GM23248 (cell line): ENCODE measurements at regions not wholly inside any gene's neighbourhood (a gene's known extent, or its start where the extent isn't known, plus 50 kb on each side); places are given as distances from the start of the nearest gene placed in this dataset.

Experiments
- DNase-seq: peaks from one replicate; pipeline ENCODE4 v3.0.0-alpha.2; 2015
- H2AFZ ChIP-seq: fragments of 200-600 bp; sonication (generic); 2 replicates; pipeline ENCODE4 v1.6.1; 2016; ENCODE audit warnings: antibody characterized with exemption
- H3F3A ChIP-seq: fragments of 200-600 bp; sonication (generic); 2 replicates; pipeline ENCODE4 v1.6.1; 2016; ENCODE audit warnings: mild to moderate bottlenecking, antibody characterized with exemption, mixed run types; ENCODE audit not compliant: insufficient read depth
- H3K27ac ChIP-seq: fragments of 200-600 bp; sonication (generic); 2 replicates; pipeline ENCODE4 v1.5.1; 2016; ENCODE audit warnings: mild to moderate bottlenecking
- H3K27me3 ChIP-seq: fragments of 200-600 bp; sonication (generic); replicated peaks from 2 replicates; pipeline ENCODE4 v1.6.1; 2016; ENCODE audit warnings: mild to moderate bottlenecking; ENCODE audit not compliant: insufficient read depth
- H3K36me3 ChIP-seq: fragments of 200-600 bp; sonication (generic); 2 replicates; pipeline ENCODE4 v1.6.1; 2016; ENCODE audit warnings: low read depth, mild to moderate bottlenecking
- H3K4me1 ChIP-seq: fragments of 200-600 bp; sonication (generic); 2 replicates; pipeline ENCODE4 v1.6.1; 2016; ENCODE audit warnings: mild to moderate bottlenecking; ENCODE audit not compliant: insufficient read depth
- H3K4me2 ChIP-seq: fragments of 200-600 bp; sonication (generic); one replicate; pipeline ENCODE4 v1.6.1; 2016; ENCODE audit warnings: mild to moderate bottlenecking; ENCODE audit not compliant: unreplicated experiment
- H3K4me3 ChIP-seq: fragments of 200-600 bp; sonication (generic); 2 replicates; pipeline ENCODE4 v1.5.1; 2016; ENCODE audit warnings: mild to moderate bottlenecking
- H3K79me2 ChIP-seq: fragments of 200-600 bp; sonication (generic); 2 replicates; pipeline ENCODE4 v1.6.1; 2016; ENCODE audit warnings: mild to moderate bottlenecking; ENCODE audit not compliant: insufficient read depth
- H3K9ac ChIP-seq: fragments of 200-600 bp; sonication (generic); 2 replicates; pipeline ENCODE4 v1.6.1; 2016; ENCODE audit warnings: mild to moderate bottlenecking
- H3K9me2 ChIP-seq: fragments of 200-600 bp; sonication (generic); 2 replicates; pipeline ENCODE4 v1.6.1; 2016; ENCODE audit warnings: mixed run types, mild to moderate bottlenecking, moderate library complexity; ENCODE audit not compliant: insufficient read depth
- H3K9me3 ChIP-seq: fragments of 200-600 bp; sonication (generic); one replicate; pipeline ENCODE4 v1.6.1; 2017; ENCODE audit warnings: low read depth
- H4K20me1 ChIP-seq: fragments of 200-600 bp; sonication (generic); 2 replicates; pipeline ENCODE4 v1.6.0; 2016; ENCODE audit not compliant: insufficient read depth
- EZH2 ChIP-seq: fragments of 200-600 bp; sonication (generic); IDR thresholded peaks from 2 replicates; pipeline ENCODE4 v1.6.1; 2018; ENCODE audit warnings: antibody characterized with exemption, mild to moderate bottlenecking; ENCODE audit not compliant: insufficient read depth, poor library complexity, severe bottlenecking
- EZH2phosphoT487 ChIP-seq: fragments of 200-600 bp; sonication (generic); IDR thresholded peaks from 2 replicates; pipeline ENCODE4 v1.6.1; 2018; ENCODE audit warnings: antibody characterized with exemption, moderate library complexity, mild to moderate bottlenecking, low read depth; ENCODE audit not compliant: insufficient read depth
- WGBS, 2 experiments: methylation state at CpG; one replicate each; pipeline ENCODE4 v1.1.6; 2015 to 2017; ENCODE audit warnings: low lambda C conversion rate in 2 of 2, low coverage in 1 of 2; ENCODE audit errors: missing lambda C conversion rate in 2 of 2; 5-methylcytosine and 5-hydroxymethylcytosine counted together
- in situ Hi-C: fragments of 300-500 bp; cut with MboI; formaldehyde crosslinking; loops from 2 replicates; pipeline ENCODE4 v1.15.0; 2020

GRCh38 chr3:152973575-152973974, 138.6 kb downstream of the P2RY1 start:
- Histone ChIP-seq H3K4me1 (peaks cover 24% of the 10 kb centered on the region), H4K20me1 (no peaks in the 10 kb centered on the region), H3K4me2 (no peak overlapping the region), H3K27me3 (no peaks in the 10 kb centered on the region), H3K9me3 (no peaks in the 10 kb centered on the region), H3K9ac (no peak overlapping the region), H3K36me3 (no peaks in the 10 kb centered on the region), H3K4me3 (no peak overlapping the region), H3K27ac (no peak overlapping the region), H3F3A (peaks cover 12% of the 10 kb centered on the region), H3K79me2 (no peaks in the 10 kb centered on the region), H3K9me2 (peaks cover 3% of the 10 kb centered on the region; the same call in 1 of the 2 replicates), H2AFZ (no peak overlapping the region)
- WGBS, 2 experiments, result 96 to 100% methylated on average over 1 of the region's 1 CpG
- TF ChIP-seq EZH2, result no peak
- TF ChIP-seq EZH2phosphoT487, result no peak
- in situ Hi-C loops, result no loop called here
- DNase-seq, result no peak

GRCh38 chr3:152976239-152976638, 141.3 kb downstream of the P2RY1 start:
- H3F3A ChIP-seq, result no peaks in the 10 kb centered on the region
- H3K4me2 ChIP-seq, result no peak overlapping the region
- no peak for DNase-seq
- no peaks in the 10 kb centered on the region for H3K27me3 ChIP-seq
- H3K27ac ChIP-seq, result no peak overlapping the region
- peaks cover 3% of the 10 kb centered on the region; the same call in 1 of the 2 replicates for H3K9me2 ChIP-seq
- no peak overlapping the region for H2AFZ ChIP-seq
- no peaks in the 10 kb centered on the region for H4K20me1 ChIP-seq
- no peaks in the 10 kb centered on the region for H3K79me2 ChIP-seq
- in situ Hi-C loops, result no loop called here
- H3K9ac ChIP-seq, result no peak overlapping the region
- WGBS, 2 experiments, result 63 to 82% methylated on average over 2 of the region's 2 CpGs
- TF ChIP-seq EZH2 (no peak), EZH2phosphoT487 (no peak)
- no peaks in the 10 kb centered on the region for H3K4me1 ChIP-seq
- H3K9me3 ChIP-seq, result no peaks in the 10 kb centered on the region
- H3K4me3 ChIP-seq, result no peak overlapping the region
- H3K36me3 ChIP-seq, result no peaks in the 10 kb centered on the region

- no peaks in the 10 kb centered on the region for H3F3A ChIP-seq
- no peaks in the 10 kb centered on the region for H4K20me1 ChIP-seq
- H3K9me2 ChIP-seq, result peaks cover 3% of the 10 kb centered on the region; the same call in 1 of the 2 replicates
- H3K9me3 ChIP-seq, result no peaks in the 10 kb centered on the region
- no peak overlapping the region for H3K4me2 ChIP-seq
- no peaks in the 10 kb centered on the region for H3K27me3 ChIP-seq
- H2AFZ ChIP-seq, result no peak overlapping the region
- WGBS, 2 experiments, result 60 to 62% methylated on average over 3 of the region's 3 CpGs
- DNase-seq, result peak; percentile 30
- no peak overlapping the region for H3K9ac ChIP-seq
- no peaks in the 10 kb centered on the region for H3K36me3 ChIP-seq
- H3K4me1 ChIP-seq, result no peaks in the 10 kb centered on the region
- H3K79me2 ChIP-seq, result no peaks in the 10 kb centered on the region
- H3K27ac ChIP-seq, result no peak overlapping the region
- H3K4me3 ChIP-seq, result no peak overlapping the region
- in situ Hi-C loops, result no loop called here
- TF ChIP-seq EZH2 (no peak), EZH2phosphoT487 (no peak)
Observed at GRCh38 chr3:152977366-152977765, 142.4 kb downstream of the P2RY1 start.

GRCh38 chr3:152978152-152978551, 143.2 kb downstream of the P2RY1 start:
- no peaks in the 10 kb centered on the region for H3K79me2 ChIP-seq
- no peak for DNase-seq
- H3K27ac ChIP-seq, result no peak overlapping the region
- H3K9me2 ChIP-seq, result peaks cover 3% of the 10 kb centered on the region; the same call in 1 of the 2 replicates
- no peaks in the 10 kb centered on the region for H3F3A ChIP-seq
- H3K9me3 ChIP-seq, result no peaks in the 10 kb centered on the region
- TF ChIP-seq EZH2 (no peak), EZH2phosphoT487 (no peak)
- no peak overlapping the region for H3K4me2 ChIP-seq
- H4K20me1 ChIP-seq, result no peaks in the 10 kb centered on the region
- no peak overlapping the region for H3K4me3 ChIP-seq
- no peak overlapping the region for H2AFZ ChIP-seq
- H3K4me1 ChIP-seq, result no peaks in the 10 kb centered on the region
- no peaks in the 10 kb centered on the region for H3K36me3 ChIP-seq
- 76 to 84% methylated on average over 1 of the region's 1 CpG for WGBS, 2 experiments
- in situ Hi-C loops, result no loop called here
- no peak overlapping the region for H3K9ac ChIP-seq
- H3K27me3 ChIP-seq, result no peaks in the 10 kb centered on the region

- Histone ChIP-seq H4K20me1 (no peaks in the 10 kb centered on the region), H3K79me2 (no peaks in the 10 kb centered on the region)
Observed at GRCh38 chr3:152997526-152997925, 162.6 kb downstream of the P2RY1 start.

More at GRCh38 chr3:152997526-152997925, 162.6 kb downstream of the P2RY1 start:
- no peak overlapping the region for H3K9ac ChIP-seq
- no peak for DNase-seq
- H3K4me3 ChIP-seq, result no peak overlapping the region
- H3K4me2 ChIP-seq, result no peak overlapping the region
- no peaks in the 10 kb centered on the region for H3F3A ChIP-seq
- in situ Hi-C loops, result no loop called here
- no peak overlapping the region for H3K27ac ChIP-seq
- no peaks in the 10 kb centered on the region for H3K9me2 ChIP-seq
- no peak overlapping the region for H2AFZ ChIP-seq
- H3K4me1 ChIP-seq, result no peaks in the 10 kb centered on the region
- TF ChIP-seq EZH2phosphoT487 (no peak), EZH2 (no peak)
- H3K27me3 ChIP-seq, result no peaks in the 10 kb centered on the region
- H3K36me3 ChIP-seq, result no peaks in the 10 kb centered on the region
- H3K9me3 ChIP-seq, result no peaks in the 10 kb centered on the region
- 73 to 78% methylated on average over 2 of the region's 2 CpGs for WGBS, 2 experiments
